ENCODE measurements at regions not wholly inside any gene's neighbourhood (a gene's known extent, or its start where the extent isn't known, plus 50 kb on each side); places are given as distances from the start of the nearest gene placed in this dataset.

DNA sequence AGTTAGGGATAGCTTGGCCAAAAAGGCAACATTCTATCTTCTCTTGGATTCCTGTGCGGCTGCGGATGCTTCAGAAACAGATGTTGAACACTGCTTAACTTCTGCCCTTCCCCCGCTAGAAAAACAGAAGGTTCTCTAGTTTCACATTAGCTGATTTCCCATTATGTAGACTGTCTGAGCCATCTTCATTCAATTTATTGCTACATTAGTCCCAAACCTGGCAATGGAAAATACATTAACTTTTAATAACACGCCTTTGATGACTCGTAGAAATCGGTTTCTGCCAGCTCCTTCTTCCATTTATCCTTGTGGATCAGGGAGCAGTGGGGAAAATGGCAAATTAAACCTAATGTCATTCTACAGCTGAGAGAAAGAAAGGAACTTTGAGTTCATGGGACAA lies 119.9 kb downstream of the SLC16A9 start:
- TF ChIP-seq, protein P1, sequence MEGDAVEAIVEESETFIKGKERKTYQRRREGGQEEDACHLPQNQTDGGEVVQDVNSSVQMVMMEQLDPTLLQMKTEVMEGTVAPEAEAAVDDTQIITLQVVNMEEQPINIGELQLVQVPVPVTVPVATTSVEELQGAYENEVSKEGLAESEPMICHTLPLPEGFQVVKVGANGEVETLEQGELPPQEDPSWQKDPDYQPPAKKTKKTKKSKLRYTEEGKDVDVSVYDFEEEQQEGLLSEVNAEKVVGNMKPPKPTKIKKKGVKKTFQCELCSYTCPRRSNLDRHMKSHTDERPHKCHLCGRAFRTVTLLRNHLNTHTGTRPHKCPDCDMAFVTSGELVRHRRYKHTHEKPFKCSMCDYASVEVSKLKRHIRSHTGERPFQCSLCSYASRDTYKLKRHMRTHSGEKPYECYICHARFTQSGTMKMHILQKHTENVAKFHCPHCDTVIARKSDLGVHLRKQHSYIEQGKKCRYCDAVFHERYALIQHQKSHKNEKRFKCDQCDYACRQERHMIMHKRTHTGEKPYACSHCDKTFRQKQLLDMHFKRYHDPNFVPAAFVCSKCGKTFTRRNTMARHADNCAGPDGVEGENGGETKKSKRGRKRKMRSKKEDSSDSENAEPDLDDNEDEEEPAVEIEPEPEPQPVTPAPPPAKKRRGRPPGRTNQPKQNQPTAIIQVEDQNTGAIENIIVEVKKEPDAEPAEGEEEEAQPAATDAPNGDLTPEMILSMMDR (IDR thresholded peaks at IDR 0.05; ENCODE audit: poor library complexity, severe bottlenecking), result no peak
- TF ChIP-seq TAF1 (IDR thresholded peaks at IDR 0.05; ENCODE audit: low read depth) (no peak), SMC3 (conservative IDR thresholded peaks at IDR 0.05; ENCODE audit: poor library complexity) (no peak), EP300 (conservative IDR thresholded peaks at IDR 0.05; ENCODE audit: poor library complexity, severe bottlenecking) (no peak), RAD21 (conservative IDR thresholded peaks at IDR 0.05) (no peak), MXI1 (conservative IDR thresholded peaks at IDR 0.05; ENCODE audit: poor library complexity, severe bottlenecking) (no peak), POLR2AphosphoS5 (IDR thresholded peaks at IDR 0.05) (no peak), EZH2 (IDR thresholded peaks at IDR 0.05; ENCODE audit: borderline replicate concordance, insufficient read depth, low read length, poor library complexity, severe bottlenecking) (no peak)
- TF ChIP-seq, protein P2, sequence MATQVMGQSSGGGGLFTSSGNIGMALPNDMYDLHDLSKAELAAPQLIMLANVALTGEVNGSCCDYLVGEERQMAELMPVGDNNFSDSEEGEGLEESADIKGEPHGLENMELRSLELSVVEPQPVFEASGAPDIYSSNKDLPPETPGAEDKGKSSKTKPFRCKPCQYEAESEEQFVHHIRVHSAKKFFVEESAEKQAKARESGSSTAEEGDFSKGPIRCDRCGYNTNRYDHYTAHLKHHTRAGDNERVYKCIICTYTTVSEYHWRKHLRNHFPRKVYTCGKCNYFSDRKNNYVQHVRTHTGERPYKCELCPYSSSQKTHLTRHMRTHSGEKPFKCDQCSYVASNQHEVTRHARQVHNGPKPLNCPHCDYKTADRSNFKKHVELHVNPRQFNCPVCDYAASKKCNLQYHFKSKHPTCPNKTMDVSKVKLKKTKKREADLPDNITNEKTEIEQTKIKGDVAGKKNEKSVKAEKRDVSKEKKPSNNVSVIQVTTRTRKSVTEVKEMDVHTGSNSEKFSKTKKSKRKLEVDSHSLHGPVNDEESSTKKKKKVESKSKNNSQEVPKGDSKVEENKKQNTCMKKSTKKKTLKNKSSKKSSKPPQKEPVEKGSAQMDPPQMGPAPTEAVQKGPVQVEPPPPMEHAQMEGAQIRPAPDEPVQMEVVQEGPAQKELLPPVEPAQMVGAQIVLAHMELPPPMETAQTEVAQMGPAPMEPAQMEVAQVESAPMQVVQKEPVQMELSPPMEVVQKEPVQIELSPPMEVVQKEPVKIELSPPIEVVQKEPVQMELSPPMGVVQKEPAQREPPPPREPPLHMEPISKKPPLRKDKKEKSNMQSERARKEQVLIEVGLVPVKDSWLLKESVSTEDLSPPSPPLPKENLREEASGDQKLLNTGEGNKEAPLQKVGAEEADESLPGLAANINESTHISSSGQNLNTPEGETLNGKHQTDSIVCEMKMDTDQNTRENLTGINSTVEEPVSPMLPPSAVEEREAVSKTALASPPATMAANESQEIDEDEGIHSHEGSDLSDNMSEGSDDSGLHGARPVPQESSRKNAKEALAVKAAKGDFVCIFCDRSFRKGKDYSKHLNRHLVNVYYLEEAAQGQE (IDR thresholded peaks at IDR 0.05; ENCODE audit: borderline replicate concordance), result no peak

Measured in neural cell (in vitro differentiated cells).